GM19438 (cell line): ENCODE measurements at regions not wholly inside any gene's neighbourhood (a gene's known extent, or its start where the extent isn't known, plus 50 kb on each side); places are given as distances from the start of the nearest gene placed in this dataset.

ENCODE experiments used
- ATAC-seq: cut with Tn5 transposase; IDR thresholded peaks from one replicate; pipeline ENCODE4 v1.9.1; 2021; ENCODE audit warnings: low read depth; ENCODE audit not compliant: unreplicated experiment

DNA sequence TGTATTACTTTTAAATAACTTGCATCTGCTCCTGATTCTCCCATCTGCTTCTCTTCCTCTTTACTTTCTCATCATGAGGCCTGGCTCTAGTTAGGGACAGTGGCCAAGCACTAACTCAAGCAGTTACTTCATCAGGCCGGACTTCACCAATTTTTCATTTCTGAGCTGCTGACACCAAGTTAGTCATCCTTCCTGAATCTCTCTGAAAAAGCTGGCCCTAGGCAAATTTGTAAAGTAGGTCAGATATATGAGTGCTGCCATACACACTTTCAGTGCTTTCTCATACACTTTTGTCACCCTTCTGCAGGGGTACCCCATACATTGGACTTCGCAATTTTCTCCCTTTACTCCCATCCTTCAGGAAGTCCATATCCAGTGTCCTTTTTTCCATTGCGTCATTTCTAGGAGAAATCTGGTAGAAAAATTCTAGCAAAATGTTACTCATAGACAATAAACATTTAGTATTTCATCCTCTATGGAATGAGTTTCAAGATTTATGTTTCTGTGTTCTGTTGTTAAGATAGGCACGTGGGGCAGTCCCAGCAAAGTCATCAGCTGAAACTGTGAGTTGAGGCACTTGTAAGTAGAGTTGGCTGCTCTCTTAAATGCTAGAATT, 276.8 kb upstream of the TMPO start:
- no peak for ATAC-seq

DNA sequence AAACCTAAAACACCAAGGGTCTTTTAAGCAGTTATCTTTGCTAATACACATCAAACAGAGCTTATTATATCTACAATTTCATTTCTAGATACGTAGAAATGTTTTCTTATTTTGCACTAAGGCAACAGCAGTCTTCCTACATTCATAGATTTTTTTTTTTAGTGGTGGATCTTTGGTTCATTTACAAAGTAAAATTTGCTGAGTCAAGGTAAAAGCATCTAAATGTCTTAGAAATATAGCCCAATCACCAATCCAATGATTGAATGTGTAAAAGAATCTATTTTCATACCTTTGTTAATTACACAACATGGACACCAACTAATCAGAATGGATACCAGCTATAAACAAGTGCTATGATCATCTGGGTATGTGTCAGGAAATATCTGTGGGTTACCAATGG, 272.2 kb upstream of the TMPO start:
- ATAC-seq: no peak

DNA sequence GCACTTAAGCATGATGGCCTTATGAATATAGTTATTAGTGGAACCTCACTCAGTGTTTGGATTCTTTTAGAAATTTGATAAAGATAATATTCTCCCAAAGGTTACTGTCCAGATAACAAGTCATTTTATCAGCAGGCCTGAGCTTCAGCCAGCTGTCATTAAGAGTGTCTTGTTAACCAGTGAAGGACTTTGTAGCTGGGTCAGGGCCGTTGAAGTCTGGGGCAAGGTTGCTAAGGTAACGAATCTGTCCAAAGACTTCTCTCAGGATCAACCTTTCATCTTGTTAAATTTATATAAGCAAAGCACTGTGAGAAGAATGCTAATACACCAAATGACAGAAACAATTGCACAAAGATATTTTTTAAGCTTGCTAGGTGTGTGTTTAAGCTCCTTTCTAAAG, 271.3 kb upstream of the TMPO start:
- ATAC-seq: no peak

DNA sequence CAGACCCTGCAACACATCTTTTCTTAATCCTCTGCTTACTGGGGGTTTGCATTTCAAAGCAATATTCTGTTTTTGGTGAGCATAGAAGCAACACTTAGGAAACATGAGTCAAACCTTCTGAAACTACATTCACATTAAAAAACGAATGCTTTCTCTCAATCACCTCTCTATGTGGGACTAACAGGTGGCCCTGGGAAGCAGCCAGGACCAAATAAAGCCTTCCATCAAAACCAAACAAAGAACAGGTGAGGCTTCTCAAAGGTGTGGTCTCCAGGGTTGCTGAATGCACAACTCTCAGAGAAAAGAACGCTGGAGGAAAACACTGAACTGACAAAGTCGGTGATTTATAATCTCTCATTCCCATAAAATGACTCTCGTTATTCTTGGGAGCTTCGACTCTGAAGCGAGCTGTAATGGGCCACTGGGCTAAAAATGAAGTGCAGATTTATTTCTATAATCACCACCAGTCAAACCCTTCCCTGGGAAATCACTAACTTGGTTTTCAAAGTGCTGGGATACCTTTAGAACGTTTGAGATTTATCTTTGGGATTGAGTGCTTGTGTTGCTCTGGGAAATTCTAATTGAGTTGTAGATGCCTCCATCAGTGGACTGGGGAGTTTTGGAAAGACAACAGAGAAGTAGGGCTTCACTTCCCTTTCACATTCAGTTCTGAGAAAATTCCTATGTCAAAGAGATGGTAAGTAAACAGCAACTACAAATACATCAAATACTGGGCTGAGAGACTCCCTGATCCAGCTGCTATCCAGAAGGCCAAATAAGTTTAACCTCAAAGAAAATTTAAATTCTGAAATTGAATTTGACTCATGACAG, 262.0 kb upstream of the TMPO start:
- no peak for ATAC-seq

DNA sequence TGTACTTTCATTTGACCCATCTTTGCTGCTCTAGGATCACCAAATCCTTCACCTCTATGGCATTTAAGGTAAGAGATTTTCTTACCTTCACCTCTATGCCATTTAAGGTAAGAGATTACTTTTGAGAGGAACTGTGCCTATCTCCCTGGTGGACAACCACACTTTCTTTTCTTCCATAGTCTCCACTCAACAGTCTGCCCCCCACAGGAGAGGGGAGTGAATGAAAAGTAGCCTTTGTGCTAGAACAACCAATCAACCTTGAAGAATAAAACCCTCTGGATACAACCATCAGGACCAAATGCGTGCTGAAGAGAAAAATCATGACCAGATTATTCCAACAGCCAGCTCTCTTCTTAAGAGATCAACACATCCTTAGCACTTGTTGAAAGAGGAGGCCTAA, 258.6 kb upstream of the TMPO start:
- ATAC-seq: no peak

DNA sequence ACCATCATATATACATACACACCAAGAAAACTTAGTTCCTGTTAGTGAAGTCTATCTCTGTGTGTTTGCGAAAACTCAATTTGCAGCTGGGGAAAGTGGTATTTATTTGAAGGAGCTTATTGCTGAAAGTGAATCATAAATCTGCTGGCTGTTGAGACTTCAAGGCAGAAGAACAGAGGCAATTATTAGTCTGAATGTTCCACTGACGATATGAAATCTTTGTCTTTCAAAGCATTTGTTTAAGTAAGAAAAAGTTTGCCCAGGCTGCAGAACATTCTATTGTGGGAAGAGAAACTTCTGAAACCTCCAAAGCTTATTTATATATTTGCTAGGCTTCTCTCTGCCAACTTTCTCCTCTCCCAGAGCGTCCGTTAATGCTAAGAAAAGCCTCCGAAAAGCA, 255.7 kb upstream of the TMPO start:
- ATAC-seq: no peak

DNA sequence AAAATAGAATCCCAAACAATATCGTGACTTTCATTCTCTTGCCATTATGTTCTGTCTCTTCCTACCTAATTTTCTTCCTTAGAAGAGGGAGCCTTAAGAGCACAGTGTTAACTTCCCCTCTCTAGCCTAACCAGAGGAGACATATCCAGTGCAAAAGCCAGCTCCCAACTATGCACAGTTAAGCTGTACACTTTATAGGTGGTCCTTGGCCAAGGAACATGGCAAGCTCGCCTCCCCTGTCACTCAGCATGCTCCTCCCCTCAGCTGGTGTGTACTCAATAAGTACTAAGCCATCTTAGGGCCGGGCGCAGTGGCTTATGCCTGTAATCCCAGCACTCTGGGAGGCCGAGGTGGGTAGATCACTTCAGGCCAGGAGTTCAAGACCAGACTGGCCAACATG, 255.1 kb upstream of the TMPO start:
- no peak for ATAC-seq

DNA sequence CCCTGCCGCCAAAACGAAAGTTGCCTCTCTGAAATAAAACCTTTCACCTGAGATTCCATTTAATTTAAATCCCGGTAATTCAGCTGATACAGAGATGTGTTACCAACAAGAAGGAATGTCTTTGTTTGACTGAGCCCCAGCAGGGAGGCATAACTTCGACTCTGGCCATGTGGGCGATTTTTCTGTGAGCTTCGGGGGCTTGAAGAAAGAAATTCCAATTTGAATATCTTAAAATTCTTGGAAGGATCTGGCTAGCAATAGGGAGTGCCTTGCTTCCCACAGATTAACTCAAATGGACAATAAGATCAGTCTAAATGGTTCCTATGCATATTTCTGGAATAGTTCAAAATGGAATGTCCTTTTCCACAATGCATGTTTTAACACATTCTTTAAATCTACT, 252.5 kb upstream of the TMPO start:
- ATAC-seq: no peak

DNA sequence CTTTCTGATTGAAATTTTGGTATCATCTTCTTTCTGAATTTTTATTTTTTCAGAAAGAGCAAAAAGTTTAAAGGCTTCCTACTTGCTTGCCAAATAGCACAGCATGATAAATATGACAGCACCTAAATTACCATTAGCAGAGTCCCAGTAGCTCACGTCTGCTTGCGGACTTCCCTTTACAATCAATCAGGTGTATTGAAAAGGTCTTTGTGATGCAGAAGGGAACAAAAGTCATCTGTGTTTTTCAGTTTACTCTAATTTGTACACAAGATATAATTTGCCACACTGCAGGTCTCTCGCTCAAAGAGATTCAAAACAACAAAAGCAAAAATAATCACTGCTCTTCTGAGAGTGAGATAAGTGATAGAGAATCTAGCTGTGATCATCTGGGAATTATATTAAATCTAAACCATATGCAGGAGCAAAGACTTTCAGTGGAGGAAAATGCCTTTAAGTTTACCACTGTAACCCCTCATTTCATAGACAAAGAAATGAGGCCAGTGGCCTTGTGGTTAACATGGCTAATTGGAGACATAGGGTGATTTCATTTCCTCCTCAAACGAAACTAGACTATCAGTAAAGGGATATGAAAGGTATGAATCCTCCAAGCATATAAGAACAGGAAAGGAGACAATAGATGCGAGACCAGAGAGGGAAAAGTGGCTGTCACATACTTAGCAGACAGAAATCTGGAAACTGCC, 240.8 kb upstream of the TMPO start:
- ATAC-seq: peak; percentile 96

DNA sequence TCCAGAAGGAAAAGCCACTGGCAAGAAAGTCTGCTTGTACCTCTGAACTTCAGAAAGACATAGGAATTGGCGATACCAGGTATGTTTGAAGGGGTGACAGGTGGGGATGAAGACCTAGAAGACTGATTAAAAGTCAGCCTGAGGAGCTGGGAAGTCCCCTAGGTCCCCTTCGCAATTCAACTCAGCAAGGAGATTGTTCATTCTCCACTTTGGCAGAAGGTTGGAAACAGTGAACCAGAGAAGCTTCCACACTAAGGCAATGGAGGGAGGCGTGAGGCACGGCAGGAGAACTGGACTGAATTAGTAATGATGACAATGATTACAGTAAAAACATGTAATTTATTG, 240.3 kb upstream of the TMPO start:
- ATAC-seq: peak; percentile 43

DNA sequence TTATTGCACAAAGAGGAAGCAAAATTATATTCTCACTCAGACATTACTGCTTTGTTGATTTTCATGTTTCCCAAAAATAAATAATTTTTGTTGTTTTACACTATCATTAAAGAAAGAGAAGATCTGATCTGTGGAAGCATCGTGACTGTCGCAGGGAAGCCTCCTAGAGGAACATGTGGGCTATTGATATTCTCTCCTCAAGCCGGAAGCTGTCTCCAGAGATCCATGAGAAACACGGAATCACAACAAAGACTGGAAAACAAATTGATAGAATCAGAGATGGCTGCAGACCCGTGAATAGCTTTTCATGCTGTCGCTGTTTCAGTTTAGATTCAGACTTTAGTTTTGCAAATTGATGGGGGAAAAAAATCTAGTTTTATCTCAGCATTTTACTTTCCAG, 235.2 kb upstream of the TMPO start:
- ATAC-seq: no peak

DNA sequence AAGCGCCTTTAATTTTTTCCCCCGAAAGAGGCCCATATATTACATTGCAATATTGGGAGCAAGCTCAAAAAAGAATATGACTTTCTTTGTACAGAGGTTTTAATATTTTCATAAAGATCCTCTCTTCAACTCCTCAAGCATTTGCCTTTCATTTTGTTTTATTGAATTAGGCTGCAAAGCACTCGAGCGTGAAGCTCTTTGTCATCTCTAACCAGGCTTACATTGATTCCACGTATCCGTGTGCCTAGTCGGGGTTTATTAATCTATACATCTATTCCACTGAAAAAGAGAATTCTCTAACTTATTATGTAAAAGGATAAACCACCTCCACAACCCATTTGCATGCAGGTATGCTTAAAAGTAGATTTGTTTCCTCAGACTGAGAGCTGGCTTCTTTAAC, 234.8 kb upstream of the TMPO start:
- ATAC-seq: no peak

DNA sequence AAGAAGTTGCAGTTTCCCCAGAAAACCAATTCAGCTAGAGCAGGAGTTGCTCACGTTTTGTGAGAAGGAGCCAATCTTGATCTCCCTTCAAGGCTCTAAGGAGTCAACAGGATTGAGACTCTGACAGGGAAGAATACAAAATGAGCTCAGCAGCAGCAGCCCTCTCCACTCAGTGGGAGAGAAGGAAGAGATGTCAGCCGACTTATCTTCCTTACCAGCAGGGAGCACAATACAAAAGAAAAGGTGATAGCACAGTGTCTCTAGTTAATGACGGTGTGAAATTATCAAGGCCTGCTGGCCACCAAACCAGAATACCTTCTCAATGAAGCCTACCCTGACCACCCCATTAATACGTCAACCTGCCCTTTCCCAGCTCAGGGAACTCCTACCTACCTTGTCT, 223.6 kb upstream of the TMPO start:
- ATAC-seq: no peak

DNA sequence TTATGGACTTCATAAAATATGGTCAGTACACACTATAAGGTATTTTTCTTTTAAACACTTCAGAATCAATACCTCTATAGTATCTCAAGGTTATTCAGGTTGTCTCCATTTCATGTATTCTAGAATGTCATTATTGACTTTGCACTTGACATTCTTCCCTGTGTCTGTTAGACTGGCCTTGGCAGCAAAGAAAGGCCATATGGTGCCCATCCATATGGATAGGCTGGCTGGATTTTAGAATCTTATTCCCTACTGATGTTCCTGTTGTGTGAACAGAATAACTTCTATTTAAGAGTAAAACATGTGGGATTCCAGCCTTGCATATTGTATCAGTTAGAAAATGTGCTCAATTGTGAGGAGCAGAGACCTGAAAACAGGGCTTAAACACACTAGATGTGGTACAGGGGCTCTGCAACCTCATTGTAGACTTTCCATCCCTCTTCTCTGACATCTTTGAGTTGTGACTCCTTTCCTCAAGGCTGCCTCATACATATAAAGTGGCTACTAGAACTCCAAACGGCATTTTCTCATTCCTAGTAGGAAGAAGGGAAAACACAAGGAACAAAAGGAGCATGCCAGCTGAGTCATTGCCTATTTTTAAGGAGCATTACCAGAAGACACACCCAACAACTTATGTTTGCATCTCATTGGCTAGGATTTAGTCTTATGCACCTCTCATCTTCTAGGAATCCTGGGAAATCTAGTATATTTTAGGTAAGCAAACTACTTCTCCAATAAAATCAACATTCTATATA, 221.2 kb upstream of the TMPO start:
- ATAC-seq: no peak

DNA sequence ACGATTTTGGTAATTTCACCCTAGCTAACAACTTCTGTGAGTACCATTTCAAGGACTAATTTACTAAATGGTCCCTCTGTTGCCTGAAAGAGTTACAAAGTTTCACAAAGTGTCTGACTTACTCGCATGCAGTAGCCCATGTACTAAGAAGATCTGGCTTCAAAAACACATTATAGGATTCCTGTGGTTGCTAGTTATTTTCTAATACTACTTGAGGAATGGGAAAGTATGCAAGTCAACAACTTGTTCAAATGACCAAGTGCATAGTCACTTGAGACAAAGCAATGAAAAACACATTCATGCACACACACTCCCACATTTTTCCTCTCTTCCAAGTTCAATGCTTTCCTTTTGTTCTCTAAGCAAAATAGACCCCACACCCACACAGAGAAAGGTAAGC, 219.7 kb upstream of the TMPO start:
- ATAC-seq: no peak

DNA sequence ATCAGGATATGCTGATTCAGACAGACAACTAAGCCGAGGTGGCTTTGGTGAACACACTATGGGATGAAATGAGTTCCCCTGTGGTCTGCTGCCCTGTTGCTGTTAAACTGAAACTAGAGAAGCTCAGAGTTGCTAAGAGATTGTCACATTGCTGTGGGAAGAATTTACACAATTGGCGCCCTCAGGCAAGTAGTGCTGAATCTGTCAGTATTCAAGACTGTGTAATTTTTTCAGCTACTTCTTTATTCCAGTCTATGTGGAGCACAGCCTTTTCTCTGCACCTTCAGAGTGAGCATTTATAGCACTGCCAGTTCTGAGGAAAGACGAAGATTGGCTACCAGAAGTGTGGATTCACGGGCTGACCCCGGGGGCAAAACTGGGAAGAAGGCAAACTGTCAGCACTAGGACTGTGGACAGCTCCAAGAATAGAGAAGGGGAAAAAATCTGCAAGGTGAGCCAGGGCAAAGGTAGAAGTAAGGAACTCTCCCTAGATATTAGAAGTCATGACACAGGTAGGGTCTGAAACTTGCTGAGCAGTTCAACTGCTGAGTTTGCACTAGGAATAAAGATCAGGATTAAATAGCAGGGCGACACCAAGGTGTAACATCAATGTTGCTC, 218.8 kb upstream of the TMPO start:
- ATAC-seq: no peak

DNA sequence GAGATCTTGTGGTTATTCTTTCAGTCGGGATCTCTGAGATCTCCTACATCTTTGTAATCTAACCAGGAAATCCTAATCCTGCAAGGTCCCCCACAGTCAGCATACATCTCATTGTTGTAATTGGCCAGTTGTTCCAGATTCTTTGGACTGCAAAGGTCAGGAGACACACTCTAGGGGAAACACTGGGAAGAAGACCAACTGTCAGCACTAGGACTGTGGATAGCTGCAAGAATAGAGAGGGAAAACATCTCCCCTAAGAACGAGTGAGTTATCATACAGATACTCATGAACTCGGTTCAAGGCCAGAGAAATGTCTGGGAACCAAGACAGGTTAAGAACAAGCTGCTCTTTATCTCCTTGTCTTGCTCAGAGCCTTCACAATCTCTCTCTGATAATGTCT, 217.9 kb upstream of the TMPO start:
- no peak for ATAC-seq

DNA sequence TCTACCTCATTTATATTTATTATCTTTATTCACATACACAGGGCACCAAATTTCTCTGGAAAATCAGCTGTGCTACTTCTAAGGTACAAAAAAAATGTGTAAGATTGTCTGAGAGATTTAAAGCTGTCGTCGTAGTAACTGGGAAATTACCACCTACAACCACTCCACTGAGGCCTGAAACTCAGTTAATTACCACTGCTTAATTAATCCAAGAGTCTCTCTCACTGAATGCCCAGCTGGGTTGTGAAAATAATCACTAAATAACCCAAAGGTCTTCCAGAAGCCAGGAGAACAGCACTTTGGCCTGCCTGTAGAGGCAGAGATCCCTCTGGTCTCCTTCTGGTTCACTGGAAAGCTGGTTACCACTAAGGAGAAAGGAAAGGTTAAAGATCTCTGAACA, 207.2 kb upstream of the TMPO start:
- no peak for ATAC-seq

DNA sequence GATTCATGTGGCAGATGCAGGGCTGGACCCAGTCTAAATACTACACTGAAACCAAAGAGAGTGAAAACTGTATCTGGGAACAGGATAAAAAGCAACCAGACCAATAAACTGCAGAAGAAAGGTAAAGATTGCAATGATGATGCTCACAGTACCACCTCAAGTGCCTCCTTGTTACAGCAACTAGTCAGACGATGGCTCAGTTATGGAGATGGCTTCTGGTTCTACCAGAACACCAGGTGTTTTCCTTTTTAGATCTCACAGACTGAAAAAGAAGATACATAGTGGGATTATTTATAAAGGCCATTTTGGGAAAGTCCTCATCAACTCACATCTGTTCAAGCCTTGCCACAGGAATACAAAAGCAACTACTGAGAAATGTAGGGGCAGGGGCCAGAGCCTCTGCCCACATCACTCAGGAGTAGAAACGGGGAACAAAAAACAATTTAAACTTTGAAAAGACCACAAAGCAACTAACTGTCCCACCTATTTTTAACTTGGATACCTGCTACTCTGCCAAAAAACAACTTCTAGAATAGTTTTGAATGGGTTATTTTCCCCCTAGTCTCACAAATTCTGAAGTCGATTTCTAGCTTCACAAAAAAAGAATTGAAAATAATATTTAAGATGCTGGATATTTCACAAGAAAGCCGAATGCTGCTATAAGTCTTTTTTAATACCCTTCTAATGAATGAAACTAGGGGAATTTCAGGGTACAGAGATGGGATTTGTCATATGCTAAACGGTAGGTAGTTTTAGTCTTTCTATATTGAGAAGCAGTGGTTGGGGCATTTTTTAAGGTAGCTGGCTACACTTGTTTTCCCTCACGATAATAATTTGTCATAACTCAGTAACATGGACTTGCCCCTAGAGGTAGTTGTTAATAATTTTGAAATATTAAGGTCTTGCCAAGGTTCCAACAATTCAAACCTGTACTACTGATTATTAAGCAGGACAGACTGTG, 197.2 kb upstream of the TMPO start:
- ATAC-seq: no peak
